ENCODE measurements at regions not wholly inside any gene's neighbourhood (a gene's known extent, or its start where the extent isn't known, plus 50 kb on each side); places are given as distances from the start of the nearest gene placed in this dataset.

DNA sequence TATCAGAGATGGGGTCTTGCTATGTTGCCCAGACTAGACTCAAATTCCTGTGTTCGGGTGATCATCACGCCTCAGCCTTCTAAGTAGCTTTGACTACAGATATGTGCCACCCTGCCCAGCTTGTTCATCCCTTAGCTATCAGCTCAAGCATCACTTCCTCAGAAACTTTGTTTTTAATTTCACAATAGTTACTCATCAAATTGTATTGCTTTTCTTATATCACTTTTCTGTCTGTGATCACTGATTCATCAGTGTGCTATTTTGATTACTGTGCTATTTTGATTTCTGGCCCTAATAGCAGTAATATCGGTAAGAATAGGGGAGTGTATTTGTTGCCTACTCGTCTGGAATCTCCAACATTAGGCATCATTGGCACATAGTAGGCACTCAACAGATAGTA is 878.6 kb upstream of the PCDH20 start:
- CTCF ChIA-PET: no interaction called here
- POLR2A ChIA-PET (ENCODE audit: low non-redundant PET): no interaction called here
- TF ChIP-seq, protein P1, sequence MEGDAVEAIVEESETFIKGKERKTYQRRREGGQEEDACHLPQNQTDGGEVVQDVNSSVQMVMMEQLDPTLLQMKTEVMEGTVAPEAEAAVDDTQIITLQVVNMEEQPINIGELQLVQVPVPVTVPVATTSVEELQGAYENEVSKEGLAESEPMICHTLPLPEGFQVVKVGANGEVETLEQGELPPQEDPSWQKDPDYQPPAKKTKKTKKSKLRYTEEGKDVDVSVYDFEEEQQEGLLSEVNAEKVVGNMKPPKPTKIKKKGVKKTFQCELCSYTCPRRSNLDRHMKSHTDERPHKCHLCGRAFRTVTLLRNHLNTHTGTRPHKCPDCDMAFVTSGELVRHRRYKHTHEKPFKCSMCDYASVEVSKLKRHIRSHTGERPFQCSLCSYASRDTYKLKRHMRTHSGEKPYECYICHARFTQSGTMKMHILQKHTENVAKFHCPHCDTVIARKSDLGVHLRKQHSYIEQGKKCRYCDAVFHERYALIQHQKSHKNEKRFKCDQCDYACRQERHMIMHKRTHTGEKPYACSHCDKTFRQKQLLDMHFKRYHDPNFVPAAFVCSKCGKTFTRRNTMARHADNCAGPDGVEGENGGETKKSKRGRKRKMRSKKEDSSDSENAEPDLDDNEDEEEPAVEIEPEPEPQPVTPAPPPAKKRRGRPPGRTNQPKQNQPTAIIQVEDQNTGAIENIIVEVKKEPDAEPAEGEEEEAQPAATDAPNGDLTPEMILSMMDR (conservative IDR thresholded peaks at IDR 0.05; ENCODE audit: low read depth): no peak
- no peak overlapping the region for H3K27ac ChIP-seq
- peak; percentile 1 for DNase-seq (ENCODE audit: low spot score)

DNA sequence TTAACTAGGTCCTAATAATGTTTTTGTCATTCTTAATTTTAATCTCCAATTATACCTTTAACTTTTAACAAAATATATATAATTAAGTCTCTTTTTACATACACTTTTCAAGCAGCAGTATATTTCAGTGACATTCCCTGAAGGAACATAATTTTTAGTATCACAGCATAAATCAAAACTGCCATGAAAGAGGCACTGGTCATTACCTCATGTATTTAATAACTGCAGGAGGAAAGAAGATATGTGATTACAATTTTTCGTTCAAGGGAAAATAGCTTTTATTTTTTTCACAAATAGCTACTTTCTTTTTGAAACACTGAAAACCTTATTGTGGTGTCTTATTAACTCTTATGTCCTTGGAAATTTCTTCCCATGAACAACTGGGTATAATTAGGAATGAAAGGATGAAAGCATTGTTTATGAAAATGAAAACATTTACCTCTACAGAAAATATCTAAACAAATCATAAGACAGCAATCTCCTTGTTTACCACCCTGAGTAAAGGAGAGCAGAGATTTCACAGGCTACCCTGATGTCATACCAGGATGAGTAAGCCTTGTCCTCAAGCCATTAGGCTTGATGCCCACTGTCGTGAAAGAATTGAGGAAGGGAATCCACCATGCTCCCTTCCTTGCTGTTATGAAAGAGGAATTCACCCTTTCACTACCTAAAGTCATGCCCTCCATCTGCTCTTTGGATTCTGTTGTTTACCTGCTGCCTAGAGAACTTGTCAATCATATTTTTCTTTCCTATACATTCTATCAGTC is 877.2 kb upstream of the PCDH20 start:
- ChIA-PET CTCF (no interaction called here), POLR2A (ENCODE audit: low non-redundant PET) (no interaction called here)
- peak; percentile 5 for DNase-seq (ENCODE audit: low spot score)
- H3K27ac ChIP-seq: no peak overlapping the region
- TF ChIP-seq, protein P1 (conservative IDR thresholded peaks at IDR 0.05; ENCODE audit: low read depth): no peak

DNA sequence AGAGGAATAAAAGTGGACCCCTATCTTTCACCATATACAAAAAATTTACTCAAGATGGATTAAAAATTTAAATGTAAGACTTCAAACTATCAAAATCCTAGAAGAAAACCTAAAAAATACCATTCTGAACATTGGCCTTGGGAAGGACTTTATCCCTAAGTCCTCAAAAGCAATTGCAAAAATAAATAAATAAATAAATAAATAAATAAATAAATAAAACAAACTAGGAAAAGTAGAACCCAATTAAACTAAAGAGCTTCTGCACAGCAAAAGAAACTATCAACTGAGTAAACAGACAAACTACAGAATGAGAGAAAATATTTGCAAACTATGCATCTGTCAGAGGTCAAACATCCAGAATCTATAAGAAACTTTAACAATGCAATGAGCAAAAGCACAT is 874.9 kb upstream of the PCDH20 start:
- CTCF ChIA-PET: no interaction called here
- H3K27ac ChIP-seq: no peak overlapping the region
- TF ChIP-seq, protein P1 (conservative IDR thresholded peaks at IDR 0.05; ENCODE audit: low read depth): no peak
- POLR2A ChIA-PET (ENCODE audit: low non-redundant PET): no interaction called here
- DNase-seq (ENCODE audit: low spot score): no peak

DNA sequence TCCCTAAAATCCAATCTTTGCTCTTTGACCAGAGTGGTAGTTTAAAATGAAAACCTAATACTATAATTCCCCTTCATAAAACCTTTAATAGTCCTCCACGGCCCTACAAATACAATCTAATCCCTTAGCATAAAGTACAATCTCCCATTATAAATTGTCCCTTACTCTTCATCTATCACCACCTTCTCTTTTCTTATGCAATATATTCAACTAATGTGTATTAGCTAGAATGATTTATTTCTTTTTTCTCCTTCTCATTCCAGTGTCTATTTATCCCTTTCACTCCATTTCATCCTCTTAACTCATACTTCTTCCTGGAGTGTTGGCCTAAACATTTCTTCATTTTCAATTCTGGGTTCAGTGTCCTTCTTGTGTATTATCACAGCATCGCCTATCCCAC is 872.1 kb upstream of the PCDH20 start:
- DNase-seq (ENCODE audit: low spot score): no peak
- no peak overlapping the region for H3K27ac ChIP-seq
- CTCF ChIA-PET: no interaction called here
- TF ChIP-seq, protein P1 (conservative IDR thresholded peaks at IDR 0.05; ENCODE audit: low read depth): no peak
- POLR2A ChIA-PET (ENCODE audit: low non-redundant PET): no interaction called here

DNA sequence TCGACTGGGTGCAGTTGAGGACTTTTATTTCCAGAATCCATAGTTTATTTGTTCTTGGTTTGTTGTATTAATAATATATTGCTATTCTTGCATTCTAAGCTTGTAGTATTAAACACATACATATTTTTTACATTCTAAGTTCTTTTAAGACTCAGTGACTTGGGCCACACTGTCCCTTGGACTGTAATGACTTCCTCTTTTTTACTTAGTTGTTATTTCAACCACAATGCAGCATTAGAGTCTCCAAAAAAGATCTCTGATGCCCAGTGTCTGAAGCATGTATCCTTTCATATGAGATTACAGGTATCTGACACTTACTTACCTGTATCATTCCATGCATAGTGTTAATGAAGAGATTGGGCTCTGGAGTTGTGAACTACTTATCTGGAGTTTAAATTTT is 864.9 kb upstream of the PCDH20 start:
- CTCF ChIA-PET: no interaction called here
- TF ChIP-seq, protein P1 (conservative IDR thresholded peaks at IDR 0.05; ENCODE audit: low read depth): no peak
- POLR2A ChIA-PET (ENCODE audit: low non-redundant PET): no interaction called here
- H3K27ac ChIP-seq: no peak overlapping the region
- no peak for DNase-seq (ENCODE audit: low spot score)

DNA sequence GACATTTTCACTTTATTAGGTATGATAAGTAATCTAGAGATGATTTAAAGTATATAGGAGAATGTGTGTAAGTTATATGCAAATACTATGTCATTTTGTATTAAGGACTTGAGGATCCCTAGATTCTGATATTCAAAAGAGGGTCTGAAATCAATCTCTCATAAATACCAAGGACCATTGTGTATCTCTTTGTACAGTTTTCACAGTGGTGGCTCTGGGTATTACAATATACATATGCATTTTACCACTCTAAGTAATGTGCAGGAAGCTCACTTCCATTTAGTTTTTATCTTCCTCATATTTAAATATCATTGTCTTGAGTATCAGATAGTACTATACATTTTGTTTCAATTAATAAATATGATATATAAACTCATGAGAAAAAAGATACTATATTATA is 862.6 kb upstream of the PCDH20 start:
- no peak overlapping the region for H3K27ac ChIP-seq
- TF ChIP-seq, protein P1 (conservative IDR thresholded peaks at IDR 0.05; ENCODE audit: low read depth): no peak
- CTCF ChIA-PET: no interaction called here
- DNase-seq (ENCODE audit: low spot score): no peak
- POLR2A ChIA-PET (ENCODE audit: low non-redundant PET): no interaction called here
